A673 (cell line): ENCODE measurements at regions not wholly inside any gene's neighbourhood (a gene's known extent, or its start where the extent isn't known, plus 50 kb on each side); places are given as distances from the start of the nearest gene placed in this dataset.

Experiments
- BruUV-seq: library from RNA; stranded (reverse); fragments of 400-500 nt; replicated peaks from 2 replicates; lab custom pipeline; 2021; lab: Mats Ljungman, UMichigan
- CTCF ChIA-PET: fragments of 300-600 bp; sonication (Branson Sonifier 250); formaldehyde crosslinking; loops from one replicate; lab custom pipeline; 2022; ENCODE audit warnings: antibody characterized with exemption; lab: Charles Lee
- POLR2A ChIA-PET: fragments of 300-600 bp; sonication (Branson Sonifier 250); formaldehyde crosslinking; loops from one replicate; lab custom pipeline; 2022; ENCODE audit warnings: antibody characterized with exemption; ENCODE audit not compliant: low non-redundant PET; lab: Charles Lee
- DNase-seq: peaks from one replicate; pipeline ENCODE4 v3.0.0-alpha.2; 2015; ENCODE audit warnings: low spot score
- H3K27ac ChIP-seq: fragments of 200-600 bp; sonication (generic); 2 replicates; pipeline ENCODE4 v1.5.1; 2016; ENCODE audit warnings: mixed run types, low read depth, mild to moderate bottlenecking, mixed read lengths, antibody characterized with exemption, low read length; ENCODE audit not compliant: poor library complexity, severe bottlenecking
- H3K27me3 ChIP-seq: fragments of 200-600 bp; sonication (generic); replicated peaks from 2 replicates; pipeline ENCODE4 v1.6.1; 2017; ENCODE audit warnings: mixed run types, low read depth, mild to moderate bottlenecking, mixed read lengths, antibody characterized with exemption, low read length; ENCODE audit not compliant: insufficient read depth, poor library complexity
- H3K36me3 ChIP-seq: fragments of 200-600 bp; sonication (generic); 2 replicates; pipeline ENCODE4 v1.6.1; 2016; ENCODE audit warnings: mixed run types, mild to moderate bottlenecking, mixed read lengths, antibody characterized with exemption, low read length; ENCODE audit not compliant: insufficient read depth, poor library complexity, severe bottlenecking
- H3K4me1 ChIP-seq: fragments of 200-600 bp; sonication (generic); 2 replicates; pipeline ENCODE4 v1.6.1; 2017; ENCODE audit warnings: mixed run types, mild to moderate bottlenecking, mixed read lengths, antibody characterized with exemption, low read length; ENCODE audit not compliant: insufficient read depth, poor library complexity, severe bottlenecking
- H3K4me3 ChIP-seq: fragments of 200-600 bp; sonication (generic); 2 replicates; pipeline ENCODE4 v1.5.1; 2016; ENCODE audit warnings: low read depth, mixed run types, mild to moderate bottlenecking, mixed read lengths, low read length; ENCODE audit not compliant: poor library complexity, severe bottlenecking
- H3K9me3 ChIP-seq: fragments of 200-600 bp; sonication (generic); 2 replicates; pipeline ENCODE4 v1.6.1; 2016; ENCODE audit warnings: mixed run types, low read depth, mild to moderate bottlenecking, mixed read lengths, antibody characterized with exemption, low read length; ENCODE audit not compliant: poor library complexity, severe bottlenecking
- EZH2 ChIP-seq: fragments of 200-600 bp; sonication (generic); IDR thresholded peaks from 2 replicates; pipeline ENCODE4 v1.6.1; 2017; ENCODE audit warnings: borderline replicate concordance, low read depth, mild to moderate bottlenecking, mixed read lengths, antibody characterized with exemption, low read length; ENCODE audit not compliant: poor library complexity, severe bottlenecking
- intact Hi-C: fragments of 100-400 bp; cut with micrococcal nuclease; formaldehyde crosslinking; loops from one replicate; pipeline ENCODE4 v1.10.0; 2022; ENCODE audit not compliant: unreplicated experiment
- TF ChIP-seq, protein P1 (sequence below): fragments of 300-800, 200-600 bp; sonication (generic); conservative IDR thresholded peaks from 2 replicates; pipeline ENCODE4 v1.5.1; 2017; ENCODE audit warnings: low read depth, mild to moderate bottlenecking, antibody characterized with exemption, low read length, moderate library complexity, mixed read lengths

DNA sequence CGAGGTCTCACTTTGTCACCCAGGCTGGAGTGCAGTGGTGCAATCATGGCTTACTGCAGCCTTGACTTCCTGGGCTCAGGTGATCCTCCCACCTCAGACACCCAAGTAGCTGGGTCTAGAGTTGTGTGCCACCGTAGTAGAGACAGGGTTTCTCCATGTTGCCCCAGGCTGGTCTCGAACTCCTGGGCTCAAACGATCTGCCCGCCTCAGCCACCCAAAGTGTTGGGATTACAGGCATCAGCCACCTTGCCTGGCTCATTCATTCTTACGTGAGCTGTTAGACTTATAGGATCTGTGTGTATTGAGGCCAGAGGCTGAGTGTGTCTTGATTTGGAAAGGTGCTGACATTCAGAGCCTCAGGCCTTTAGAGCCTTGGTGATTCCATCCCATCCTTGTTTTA is 128.1 kb downstream of the SLC25A47 start:
- CTCF ChIA-PET: no interaction called here

DNA sequence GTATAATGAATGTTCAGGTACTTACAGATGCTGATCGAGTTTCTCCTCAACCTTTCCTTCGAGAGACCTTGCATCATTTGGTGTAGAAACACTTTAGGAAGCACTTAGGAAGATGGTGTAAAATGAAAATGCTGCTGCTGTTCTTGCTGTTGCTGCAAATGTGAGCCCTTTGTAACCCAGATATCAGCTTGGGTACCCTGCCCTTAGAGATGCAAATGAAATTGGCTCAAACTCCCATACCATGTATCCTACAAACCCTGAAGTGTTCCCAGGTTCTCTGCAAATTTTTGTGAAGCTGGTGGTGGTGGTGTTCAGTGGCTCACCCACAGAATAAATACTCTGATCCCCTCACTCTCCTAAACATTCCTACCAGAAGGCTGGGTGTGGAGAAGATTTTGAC is 130.8 kb downstream of the SLC25A47 start:
- Histone ChIP-seq H3K4me1 (no peaks in the 10 kb centered on the region), H3K27me3 (no peaks in the 10 kb centered on the region), H3K9me3 (no peaks in the 10 kb centered on the region), H3K36me3 (no peaks in the 10 kb centered on the region), H3K4me3 (no peak overlapping the region), H3K27ac (no peak overlapping the region)
- ChIA-PET CTCF (no interaction called here), POLR2A (no interaction called here)
- no TSS peak for BruUV-seq
- no peak for TF ChIP-seq EZH2
- TF ChIP-seq, protein P1, sequence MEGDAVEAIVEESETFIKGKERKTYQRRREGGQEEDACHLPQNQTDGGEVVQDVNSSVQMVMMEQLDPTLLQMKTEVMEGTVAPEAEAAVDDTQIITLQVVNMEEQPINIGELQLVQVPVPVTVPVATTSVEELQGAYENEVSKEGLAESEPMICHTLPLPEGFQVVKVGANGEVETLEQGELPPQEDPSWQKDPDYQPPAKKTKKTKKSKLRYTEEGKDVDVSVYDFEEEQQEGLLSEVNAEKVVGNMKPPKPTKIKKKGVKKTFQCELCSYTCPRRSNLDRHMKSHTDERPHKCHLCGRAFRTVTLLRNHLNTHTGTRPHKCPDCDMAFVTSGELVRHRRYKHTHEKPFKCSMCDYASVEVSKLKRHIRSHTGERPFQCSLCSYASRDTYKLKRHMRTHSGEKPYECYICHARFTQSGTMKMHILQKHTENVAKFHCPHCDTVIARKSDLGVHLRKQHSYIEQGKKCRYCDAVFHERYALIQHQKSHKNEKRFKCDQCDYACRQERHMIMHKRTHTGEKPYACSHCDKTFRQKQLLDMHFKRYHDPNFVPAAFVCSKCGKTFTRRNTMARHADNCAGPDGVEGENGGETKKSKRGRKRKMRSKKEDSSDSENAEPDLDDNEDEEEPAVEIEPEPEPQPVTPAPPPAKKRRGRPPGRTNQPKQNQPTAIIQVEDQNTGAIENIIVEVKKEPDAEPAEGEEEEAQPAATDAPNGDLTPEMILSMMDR: no peak
- DNase-seq: no peak
- intact Hi-C loops: no loop called here

More for the DNA sequence above, 128.1 kb downstream of the SLC25A47 start:
- TF ChIP-seq, protein P1: no peak
- no peak for TF ChIP-seq EZH2
- no TSS peak for BruUV-seq
- intact Hi-C loops: no loop called here
- Histone ChIP-seq H3K4me1 (peaks cover 5% of the 10 kb centered on the region), H3K4me3 (no peak overlapping the region), H3K27me3 (no peaks in the 10 kb centered on the region), H3K36me3 (no peaks in the 10 kb centered on the region), H3K27ac (no peak overlapping the region), H3K9me3 (no peaks in the 10 kb centered on the region)
- DNase-seq: no peak
- POLR2A ChIA-PET: interaction anchor here (0.7 kb wide), 1 partner anchor 11 kb away, joined by 11 read pairs; no protein-coding TSS in a partner anchor

DNA sequence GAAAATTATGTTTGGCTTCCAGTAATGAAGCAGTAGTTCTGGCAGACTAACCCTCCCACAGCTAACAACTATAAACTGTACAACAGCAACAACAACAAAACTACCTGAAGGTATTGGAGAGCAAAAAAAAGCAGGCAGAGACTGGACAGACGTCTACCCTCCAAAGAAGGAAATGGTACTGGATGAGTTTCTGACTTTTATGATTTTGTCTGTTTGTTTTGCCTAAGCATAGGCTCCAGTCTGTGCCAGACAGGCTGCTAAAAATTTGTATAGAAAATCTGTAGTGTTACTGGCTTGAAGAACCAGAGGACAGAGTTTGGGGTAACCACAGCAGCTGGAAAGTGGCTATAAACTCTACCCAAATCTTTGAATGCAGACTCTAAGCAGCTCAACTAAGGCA is 131.3 kb downstream of the SLC25A47 start:
- ChIA-PET POLR2A (no interaction called here), CTCF (no interaction called here)
- no TSS peak for BruUV-seq
- no peaks in the 10 kb centered on the region for H3K4me1 ChIP-seq
- no peak overlapping the region for H3K4me3 ChIP-seq
- H3K27ac ChIP-seq: no peak overlapping the region
- intact Hi-C loops: no loop called here
- DNase-seq: no peak
- H3K9me3 ChIP-seq: no peaks in the 10 kb centered on the region
- TF ChIP-seq, protein P1: no peak
- no peak for TF ChIP-seq EZH2
- H3K36me3 ChIP-seq: no peaks in the 10 kb centered on the region
- H3K27me3 ChIP-seq: no peaks in the 10 kb centered on the region
